Neural progenitor cell (in vitro differentiated cells): ENCODE measurements at regions not wholly inside any gene's neighbourhood (a gene's known extent, or its start where the extent isn't known, plus 50 kb on each side); places are given as distances from the start of the nearest gene placed in this dataset.

ENCODE experiments used
- CTCF ChIP-seq: fragments of 200-600 bp; sonication (generic); IDR thresholded peaks from 2 replicates; pipeline ENCODE4 v1.5.1; 2017; ENCODE audit warnings: antibody characterized with exemption, mild to moderate bottlenecking
- EZH2 ChIP-seq: fragments of 200-600 bp; sonication (generic); IDR thresholded peaks from 2 replicates; pipeline ENCODE4 v1.6.1; 2017; ENCODE audit warnings: antibody characterized with exemption, mild to moderate bottlenecking, moderate library complexity
- EZH2phosphoT487 ChIP-seq: fragments of 200-600 bp; sonication (generic); IDR thresholded peaks from 2 replicates; pipeline ENCODE4 v1.6.1; 2017; ENCODE audit warnings: antibody characterized with exemption

DNA sequence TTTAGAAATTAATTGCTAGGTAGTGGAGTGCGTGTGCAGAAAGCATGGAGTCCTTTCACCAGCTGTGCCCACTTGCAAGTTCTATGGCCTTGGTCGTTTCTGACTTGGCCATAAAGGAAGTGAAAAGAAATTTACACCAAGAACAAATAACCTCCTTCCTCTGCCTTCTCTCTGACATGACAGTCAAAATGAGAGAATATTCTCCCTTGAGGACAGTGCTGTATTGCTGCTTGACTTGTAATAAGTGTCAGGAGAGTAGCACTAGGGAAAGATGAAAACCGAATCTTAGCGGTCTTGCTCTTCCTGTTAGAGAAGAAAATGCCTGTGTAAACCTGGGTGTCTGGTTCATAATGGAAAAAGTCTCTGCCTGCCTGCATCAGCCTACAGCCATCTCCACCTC, 333.1 kb upstream of the RAG2 start:
- TF ChIP-seq CTCF, result no peak
- TF ChIP-seq EZH2, result no peak
- no peak for TF ChIP-seq EZH2phosphoT487
